ENCODE measurements at regions not wholly inside any gene's neighbourhood (a gene's known extent, or its start where the extent isn't known, plus 50 kb on each side); places are given as distances from the start of the nearest gene placed in this dataset.

DNA sequence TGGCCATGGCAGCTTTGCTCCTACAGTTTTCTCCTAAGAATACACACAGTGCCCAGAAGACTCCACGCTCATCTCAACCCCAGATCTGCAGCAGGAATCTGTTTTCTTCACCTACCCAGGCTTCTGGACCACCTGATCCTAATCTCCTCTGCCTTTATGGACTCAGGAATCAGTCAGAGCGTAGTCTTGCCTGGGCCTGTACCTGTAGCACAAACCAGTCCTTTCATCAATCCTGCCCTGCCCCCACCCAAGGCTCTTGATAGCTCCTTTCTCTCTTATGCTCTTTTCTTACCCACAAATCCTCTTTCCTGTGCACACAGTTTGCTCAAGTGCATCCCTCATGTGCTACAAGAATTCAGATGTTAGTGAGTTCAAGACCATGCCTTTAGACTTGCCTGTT, 89.7 kb downstream of the ZNF718 start:
- Histone ChIP-seq H3K56ac (ENCODE audit: extremely low read depth, insufficient read depth, low read length) (no peak overlapping the region), H3K4ac (ENCODE audit: low read depth, low read length) (no peak overlapping the region), H4K91ac (ENCODE audit: insufficient read depth, low read depth, low read length) (no peak overlapping the region), H3K23ac (ENCODE audit: low read depth, low read length) (no peak overlapping the region), H4K5ac (ENCODE audit: low read depth, low read length) (no peak overlapping the region), H3K14ac (replicated peaks; ENCODE audit: low read depth, low read length) (no peak overlapping the region), H2BK15ac (ENCODE audit: low read depth, low read length) (no peak overlapping the region), H2AFZ (replicated peaks; ENCODE audit: low read length, poor library complexity) (no peak overlapping the region), H2BK120ac (ENCODE audit: low read depth, low read length) (no peak overlapping the region), H3K9me1 (ENCODE audit: insufficient read depth, low read length) (no peaks in the 10 kb centered on the region), H3K27ac (ENCODE audit: insufficient read depth, low read length) (no peak overlapping the region), H4K20me1 (ENCODE audit: insufficient read depth, low read length) (no peaks in the 10 kb centered on the region), H2BK5ac (ENCODE audit: low read depth, low read length, poor library complexity, severe bottlenecking) (no peak overlapping the region), H3K36me3 (ENCODE audit: control insufficient read depth, insufficient read depth, low read length) (no peaks in the 10 kb centered on the region), H3K18ac (ENCODE audit: low read depth, low read length) (no peak overlapping the region), H3K4me2 (ENCODE audit: low read depth, low read length) (no peak overlapping the region), H3K9me3 (ENCODE audit: control insufficient read depth, insufficient read depth, low read length) (peaks cover 34% of the 10 kb centered on the region), H3K9ac (ENCODE audit: low read depth, low read length) (no peak overlapping the region), H3K4me3 (ENCODE audit: insufficient read depth, low read depth, low read length) (no peak overlapping the region), H3K27me3 (ENCODE audit: control insufficient read depth, insufficient read depth, low read length) (no peaks in the 10 kb centered on the region), H2BK20ac (ENCODE audit: low read depth, low read length) (no peak overlapping the region), H3K4me1 (ENCODE audit: control insufficient read depth, insufficient read depth, low read length) (no peaks in the 10 kb centered on the region), H2AK5ac (ENCODE audit: low read depth, low read length) (no peak overlapping the region), H4K8ac (ENCODE audit: low read depth in 2 of 2, low read length in 2 of 2) (no peak overlapping the region), H2AK9ac (replicated peaks; ENCODE audit: low read depth, low read length, poor library complexity) (no peak overlapping the region), H3K79me1 (ENCODE audit: low read depth in 1 of 2, low read length in 2 of 2) (no peaks in the 10 kb centered on the region)
- DNase-seq (no peak), ATAC-seq (ENCODE audit: low read depth) (no peak)
- ChIA-PET POLR2A (ENCODE audit: unreplicated experiment) (no interaction called here), CTCF (no interaction called here)
- TF ChIP-seq CEBPB (IDR thresholded peaks at IDR 0.05; ENCODE audit: low read depth, low read length), result no peak
- TF ChIP-seq CHD1 (IDR thresholded peaks at IDR 0.05; ENCODE audit: low read depth, low read length), result no peak
- TF ChIP-seq, protein P1, sequence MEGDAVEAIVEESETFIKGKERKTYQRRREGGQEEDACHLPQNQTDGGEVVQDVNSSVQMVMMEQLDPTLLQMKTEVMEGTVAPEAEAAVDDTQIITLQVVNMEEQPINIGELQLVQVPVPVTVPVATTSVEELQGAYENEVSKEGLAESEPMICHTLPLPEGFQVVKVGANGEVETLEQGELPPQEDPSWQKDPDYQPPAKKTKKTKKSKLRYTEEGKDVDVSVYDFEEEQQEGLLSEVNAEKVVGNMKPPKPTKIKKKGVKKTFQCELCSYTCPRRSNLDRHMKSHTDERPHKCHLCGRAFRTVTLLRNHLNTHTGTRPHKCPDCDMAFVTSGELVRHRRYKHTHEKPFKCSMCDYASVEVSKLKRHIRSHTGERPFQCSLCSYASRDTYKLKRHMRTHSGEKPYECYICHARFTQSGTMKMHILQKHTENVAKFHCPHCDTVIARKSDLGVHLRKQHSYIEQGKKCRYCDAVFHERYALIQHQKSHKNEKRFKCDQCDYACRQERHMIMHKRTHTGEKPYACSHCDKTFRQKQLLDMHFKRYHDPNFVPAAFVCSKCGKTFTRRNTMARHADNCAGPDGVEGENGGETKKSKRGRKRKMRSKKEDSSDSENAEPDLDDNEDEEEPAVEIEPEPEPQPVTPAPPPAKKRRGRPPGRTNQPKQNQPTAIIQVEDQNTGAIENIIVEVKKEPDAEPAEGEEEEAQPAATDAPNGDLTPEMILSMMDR (conservative IDR thresholded peaks at IDR 0.05; ENCODE audit: low read depth, low read length), result no peak
- TF ChIP-seq SMC3 (IDR thresholded peaks at IDR 0.05; ENCODE audit: low read depth, low read length), result no peak
- TF ChIP-seq, protein P2, sequence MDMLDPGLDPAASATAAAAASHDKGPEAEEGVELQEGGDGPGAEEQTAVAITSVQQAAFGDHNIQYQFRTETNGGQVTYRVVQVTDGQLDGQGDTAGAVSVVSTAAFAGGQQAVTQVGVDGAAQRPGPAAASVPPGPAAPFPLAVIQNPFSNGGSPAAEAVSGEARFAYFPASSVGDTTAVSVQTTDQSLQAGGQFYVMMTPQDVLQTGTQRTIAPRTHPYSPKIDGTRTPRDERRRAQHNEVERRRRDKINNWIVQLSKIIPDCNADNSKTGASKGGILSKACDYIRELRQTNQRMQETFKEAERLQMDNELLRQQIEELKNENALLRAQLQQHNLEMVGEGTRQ (IDR thresholded peaks at IDR 0.05; ENCODE audit: low read depth, low read length), result no peak
- no peak for TF ChIP-seq MXI1 (IDR thresholded peaks at IDR 0.05; ENCODE audit: borderline replicate concordance, low read depth, low read length)
- TF ChIP-seq POLR2A (IDR thresholded peaks at IDR 0.05; ENCODE audit: low read depth, low read length), result no peak
- in situ Hi-C loops (cut with MboI; ENCODE audit: low sequenced_read_pairs), result no loop called here
- intact Hi-C loops (cut with micrococcal nuclease), result no loop called here
- 75% methylated on average over 1 of the region's 2 CpGs; no CpG with 5 or more reads in 1 of the 2 experiments for WGBS, 2 experiments (ENCODE audit: extremely low coverage in 2 of 2, insufficient read length in 1 of 2)
- BruUV-seq (replicated peaks), result no TSS peak
- dilution Hi-C loops (cut with HindIII; ENCODE audit: low sequenced_read_pairs, unreplicated experiment), result no loop called here
